HG02610 (cell line): ENCODE measurements at regions not wholly inside any gene's neighbourhood (a gene's known extent, or its start where the extent isn't known, plus 50 kb on each side); places are given as distances from the start of the nearest gene placed in this dataset.

Experiments
- ATAC-seq: cut with Tn5 transposase; IDR thresholded peaks from one replicate; pipeline ENCODE4 v1.9.1; 2021; ENCODE audit warnings: mild to moderate bottlenecking, moderate library complexity; ENCODE audit not compliant: unreplicated experiment

DNA sequence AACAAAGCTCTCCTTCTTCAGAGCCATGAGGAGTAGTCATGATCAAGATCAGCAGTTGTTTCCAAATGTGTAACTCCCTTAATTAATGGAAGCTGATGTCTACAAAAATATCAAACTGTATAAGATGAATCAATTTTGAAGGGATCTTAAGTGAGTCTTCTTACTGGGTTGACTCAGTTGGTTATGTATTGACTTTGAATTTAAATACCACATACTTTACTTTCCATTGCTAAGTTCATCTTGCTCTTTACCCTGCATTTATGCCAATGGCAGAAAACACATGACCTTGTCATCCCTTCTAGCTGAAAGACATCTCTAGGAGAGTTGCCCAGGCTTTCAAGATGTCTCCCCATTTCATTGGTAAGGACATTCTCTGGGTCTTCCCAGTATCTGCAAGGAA, 123.2 kb upstream of the STMND1 start:
- no peak for ATAC-seq

DNA sequence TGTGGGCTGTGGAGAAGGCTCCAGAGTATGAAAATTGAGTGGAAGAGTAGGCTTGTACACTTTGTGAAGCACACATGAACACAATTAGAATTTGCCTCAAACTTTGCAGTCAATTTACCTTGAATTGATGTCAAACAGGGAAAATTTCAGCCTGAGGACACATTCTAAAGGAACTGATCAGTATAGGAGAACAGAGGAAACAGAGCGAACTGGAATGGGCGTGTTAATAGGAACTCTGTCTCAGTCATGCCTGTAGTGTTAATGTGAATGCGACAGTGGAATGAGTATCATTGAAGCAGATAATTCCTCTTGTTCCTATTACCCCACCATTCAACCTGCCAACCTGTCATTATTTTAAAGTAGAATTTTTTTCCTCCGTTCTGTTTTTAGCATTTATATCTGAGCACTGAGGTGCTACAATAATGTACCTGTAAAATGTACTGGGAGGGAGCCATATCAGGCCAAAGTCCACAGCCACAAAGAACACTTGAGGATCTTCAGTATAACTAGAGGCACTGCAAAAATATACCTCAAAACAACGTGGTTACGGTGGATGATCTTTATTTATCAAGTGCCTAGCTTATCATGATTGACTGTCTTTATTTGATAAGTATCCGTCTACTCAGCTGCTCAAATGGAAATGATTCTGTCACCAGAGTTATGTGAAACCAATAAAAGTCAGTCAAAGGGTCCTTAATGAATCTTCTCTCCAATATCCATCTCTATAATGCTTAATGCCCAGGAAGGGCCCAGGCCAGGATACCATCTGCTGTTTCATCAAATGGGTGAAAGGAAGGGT, 125.3 kb upstream of the STMND1 start:
- ATAC-seq: no peak

DNA sequence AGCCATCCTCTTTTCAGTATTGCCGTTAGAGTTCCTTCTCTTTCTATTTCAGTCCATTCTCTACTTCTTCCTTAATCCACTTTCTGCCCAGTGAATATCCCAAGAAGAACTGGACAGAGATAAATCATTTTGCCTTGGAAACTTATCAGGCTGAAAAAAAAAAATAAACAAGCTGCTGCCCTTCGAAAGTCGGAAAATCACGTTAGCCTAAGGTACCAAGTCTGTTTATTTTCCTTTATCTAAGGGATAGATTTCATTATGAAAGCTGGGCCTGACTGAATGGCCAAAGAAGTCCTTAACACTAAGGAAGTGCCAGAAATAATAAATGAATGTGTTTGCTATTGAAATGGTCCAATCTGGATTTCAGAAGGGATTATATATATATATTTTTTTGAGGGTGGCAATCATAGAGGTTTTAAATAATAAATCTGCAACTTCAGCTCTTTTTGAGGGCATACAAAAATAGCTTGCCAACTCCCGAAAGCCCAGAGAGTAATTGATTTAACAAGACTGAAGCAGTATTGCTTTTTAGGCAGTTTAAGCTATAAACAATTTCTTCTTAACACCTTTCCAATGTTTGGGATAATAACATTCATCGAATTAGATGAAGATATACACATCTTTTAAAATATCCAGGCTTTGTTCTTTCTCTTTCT, 127.0 kb upstream of the STMND1 start:
- ATAC-seq: no peak

DNA sequence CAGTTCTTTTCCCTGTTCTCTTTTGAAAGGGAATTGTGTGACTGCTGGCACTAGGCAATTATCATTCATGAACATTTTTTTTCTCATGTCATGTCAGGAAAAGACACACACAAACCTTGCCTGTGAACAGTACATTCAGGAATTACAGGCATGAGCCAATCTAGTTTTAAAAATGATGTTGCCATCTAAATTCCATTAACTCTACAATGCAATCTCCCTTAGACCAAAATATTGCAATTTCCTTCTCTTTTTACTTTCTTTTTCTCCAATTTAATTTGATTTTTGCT, 127.5 kb upstream of the STMND1 start:
- no peak for ATAC-seq

DNA sequence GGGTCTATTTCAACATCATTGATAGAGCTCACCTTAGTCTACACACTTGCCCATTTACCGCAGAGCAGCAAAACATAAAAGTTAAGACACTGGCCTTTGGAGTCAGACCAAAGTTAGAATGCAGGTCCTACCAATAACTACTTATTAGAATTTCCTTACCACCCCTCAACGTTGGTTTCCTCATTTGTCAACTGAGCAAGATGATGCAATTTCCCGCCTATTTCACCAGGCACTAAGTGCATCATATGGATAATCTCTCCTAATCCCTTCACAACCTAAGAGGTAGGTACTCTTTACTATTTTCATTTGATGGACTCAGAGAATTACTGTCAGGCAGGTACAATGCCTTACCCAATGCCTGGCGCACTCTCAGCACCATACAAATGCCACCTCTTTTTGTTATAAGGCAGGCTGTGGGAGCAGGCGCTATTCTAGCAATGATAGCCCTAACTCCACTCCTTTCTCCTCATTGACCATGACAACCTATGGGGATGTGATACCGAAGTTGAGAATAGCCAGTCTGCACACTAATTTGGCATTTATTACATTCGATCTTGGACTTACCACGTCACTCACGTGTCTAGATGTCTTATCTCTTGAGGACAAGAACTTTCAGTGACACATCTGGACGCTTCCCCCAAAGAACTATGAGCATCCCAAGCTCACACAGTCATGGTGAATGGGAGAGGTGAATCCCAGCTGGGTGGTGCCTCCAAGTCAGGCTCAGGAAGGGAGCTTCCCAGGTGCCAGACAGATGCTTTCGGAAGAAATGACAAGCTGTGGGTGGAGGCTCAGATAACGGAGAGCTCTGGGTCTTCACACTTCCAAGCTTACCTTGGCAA, 128.1 kb upstream of the STMND1 start:
- ATAC-seq: no peak

DNA sequence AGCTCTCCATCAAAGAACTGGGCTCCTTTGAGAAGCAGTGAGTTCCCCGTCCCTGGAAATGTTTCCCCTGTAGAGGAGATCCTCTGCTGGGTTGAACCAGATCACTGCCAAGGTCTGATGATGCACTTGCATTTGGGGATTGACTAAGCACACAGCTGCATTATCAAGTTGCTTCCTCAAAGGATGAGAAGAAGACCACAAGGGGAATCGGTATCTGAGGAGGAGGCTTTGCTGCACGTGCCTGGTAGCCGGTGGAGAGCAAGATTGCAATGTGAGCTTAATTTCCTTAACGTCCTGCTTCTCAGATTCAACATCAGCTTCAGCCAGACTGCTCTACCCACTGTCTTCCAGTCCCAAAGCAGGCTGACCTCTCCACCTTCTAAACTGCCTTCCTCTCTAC, 128.8 kb upstream of the STMND1 start:
- no peak for ATAC-seq

DNA sequence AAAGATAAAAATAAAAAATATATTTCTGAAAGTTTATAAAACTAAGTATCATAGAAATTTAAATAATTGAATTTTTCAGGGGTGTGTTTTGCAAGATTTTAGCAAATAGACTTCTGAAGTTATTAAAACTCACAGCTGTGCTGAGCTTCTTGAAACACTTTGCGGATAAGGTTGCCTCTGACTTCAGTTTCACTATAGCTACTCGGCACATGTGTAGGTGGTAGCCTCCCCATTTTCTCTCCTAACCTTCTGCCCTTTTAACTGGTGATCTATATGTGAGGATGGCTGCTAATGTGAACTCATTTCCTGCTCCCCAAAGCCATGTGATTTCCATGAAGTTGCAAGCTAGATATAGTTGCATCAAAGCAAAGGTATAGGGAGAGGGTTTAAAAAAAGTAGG, 129.3 kb upstream of the STMND1 start:
- no peak for ATAC-seq

DNA sequence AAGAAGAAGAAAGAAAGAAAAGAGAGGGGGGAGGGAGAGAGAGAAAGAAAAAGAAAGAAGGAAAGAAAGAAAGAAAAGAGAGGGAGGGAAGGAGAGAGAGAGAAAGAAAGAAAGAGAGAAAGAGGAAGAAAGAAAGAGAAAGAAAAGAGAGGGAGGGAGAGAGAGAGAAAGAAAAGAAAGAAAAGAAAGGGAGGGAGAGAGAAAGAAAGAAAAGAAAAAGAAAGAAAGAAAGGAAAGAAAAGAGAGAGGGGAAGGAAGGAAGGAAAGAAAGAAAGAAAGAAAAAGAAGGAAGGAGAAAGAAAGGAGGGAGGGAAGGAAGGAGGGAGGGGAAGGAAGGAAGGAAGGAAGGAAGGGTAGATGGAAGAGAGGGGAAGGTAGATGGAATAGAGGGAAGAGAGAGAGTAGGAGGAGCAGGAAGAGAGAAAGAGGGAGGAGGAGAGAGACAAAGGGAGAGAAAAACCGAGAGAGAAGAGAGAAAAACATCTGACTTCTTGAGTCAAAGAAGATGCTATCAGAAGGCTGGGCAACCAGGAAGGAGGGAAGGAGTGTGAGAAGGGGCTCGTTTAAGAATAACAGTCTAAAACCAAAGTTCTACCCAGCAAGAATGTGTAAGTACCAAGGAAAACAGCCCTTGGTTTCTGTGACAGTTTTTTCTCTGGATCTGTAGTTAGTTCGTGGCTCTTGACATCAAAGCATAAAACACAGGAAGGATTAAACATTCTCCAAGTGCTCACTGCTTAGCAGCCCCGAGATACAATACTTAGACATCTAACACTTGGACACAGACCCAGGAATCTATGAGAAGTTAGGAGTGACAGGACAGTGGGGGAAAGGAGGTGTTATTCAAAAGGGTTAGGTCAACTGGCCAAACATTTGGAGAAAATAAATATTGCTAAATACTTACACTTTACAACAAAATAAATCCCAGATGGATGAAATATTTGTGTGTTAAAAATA, 131.9 kb upstream of the STMND1 start:
- no peak for ATAC-seq

DNA sequence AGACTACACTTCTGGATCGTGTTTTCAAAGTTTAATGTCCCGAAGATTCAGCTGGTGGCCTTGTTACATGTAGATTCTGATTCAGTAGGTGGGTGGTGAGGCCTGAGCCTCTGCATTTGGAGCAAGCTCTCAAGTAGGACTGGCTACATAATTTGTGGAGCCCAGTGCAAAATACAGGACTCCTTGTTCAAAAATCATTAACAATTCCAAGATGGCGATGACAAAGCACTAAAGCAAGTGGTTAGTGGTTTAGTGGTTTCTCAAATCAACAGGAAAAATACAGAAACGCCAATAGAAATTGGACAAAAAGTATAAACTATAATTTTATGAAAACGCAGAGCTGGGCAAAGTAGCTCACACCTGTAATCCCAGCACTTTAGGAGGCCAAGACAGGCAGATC, 133.7 kb upstream of the STMND1 start:
- ATAC-seq: no peak

DNA sequence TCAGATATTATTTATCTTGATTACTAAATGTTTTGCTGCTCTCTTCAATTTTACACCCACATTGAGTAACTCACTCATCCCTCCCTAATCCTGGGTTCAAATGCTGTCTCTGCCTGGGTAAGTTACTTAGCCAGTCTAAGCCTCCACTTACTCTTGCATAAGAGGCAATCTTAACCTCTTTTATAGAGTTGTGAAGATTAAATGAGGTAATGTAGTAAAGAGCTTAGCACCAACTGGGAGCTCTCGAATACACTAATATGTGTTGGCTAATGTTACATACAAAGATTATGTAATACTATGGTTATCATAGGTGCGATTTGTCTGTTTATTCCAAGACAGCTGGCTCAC, 134.4 kb upstream of the STMND1 start:
- ATAC-seq: no peak

DNA sequence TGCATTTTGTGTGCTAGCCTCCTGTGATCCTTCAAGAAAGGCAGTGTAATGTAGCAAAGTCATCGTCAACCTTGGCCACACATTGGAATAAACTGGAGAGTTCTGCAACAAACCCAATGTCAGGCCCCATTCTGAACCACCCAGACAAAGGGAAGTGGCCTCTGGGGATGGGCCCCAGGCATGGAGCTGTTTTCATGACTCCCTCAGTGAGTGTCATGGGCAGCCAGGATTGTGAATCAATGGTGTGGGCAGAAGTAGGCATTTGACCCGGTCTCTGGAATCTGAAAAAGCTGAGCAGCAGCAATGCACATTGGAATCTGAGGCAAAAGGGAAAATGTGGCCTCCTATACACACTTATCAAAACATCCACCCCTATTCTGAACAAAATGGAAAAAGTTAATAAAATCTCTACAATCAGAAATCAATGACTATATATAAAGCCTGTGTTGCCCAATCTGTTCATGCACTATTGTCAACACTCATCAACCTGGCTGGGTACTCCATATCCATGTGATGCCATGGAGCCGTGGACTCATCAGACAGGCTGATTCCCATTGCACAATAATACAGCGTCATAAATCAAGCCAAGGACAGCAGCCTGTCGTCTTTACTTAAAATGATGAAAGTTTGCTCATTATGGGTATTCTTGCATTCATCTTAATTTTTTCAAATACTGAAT, 134.9 kb upstream of the STMND1 start:
- ATAC-seq: no peak

DNA sequence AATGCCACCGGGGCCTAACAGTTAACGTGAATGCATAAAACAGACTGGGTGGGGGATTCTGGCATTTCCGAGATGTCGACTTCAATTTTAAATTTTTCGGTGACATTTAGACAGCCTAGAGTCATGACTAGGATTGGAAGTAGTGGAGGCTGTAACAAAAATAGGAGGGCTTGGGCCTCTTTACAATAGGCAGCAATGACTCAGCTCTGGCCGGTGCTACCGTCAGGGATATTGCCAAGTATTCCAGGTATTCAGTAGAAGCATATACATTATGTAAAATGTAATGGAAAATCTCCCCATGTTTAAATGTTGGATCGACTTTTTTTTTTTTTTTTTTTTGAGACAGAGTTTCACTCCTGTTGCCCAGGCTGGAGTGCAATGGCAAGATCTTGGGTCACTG, 136.2 kb upstream of the STMND1 start:
- ATAC-seq: no peak

DNA sequence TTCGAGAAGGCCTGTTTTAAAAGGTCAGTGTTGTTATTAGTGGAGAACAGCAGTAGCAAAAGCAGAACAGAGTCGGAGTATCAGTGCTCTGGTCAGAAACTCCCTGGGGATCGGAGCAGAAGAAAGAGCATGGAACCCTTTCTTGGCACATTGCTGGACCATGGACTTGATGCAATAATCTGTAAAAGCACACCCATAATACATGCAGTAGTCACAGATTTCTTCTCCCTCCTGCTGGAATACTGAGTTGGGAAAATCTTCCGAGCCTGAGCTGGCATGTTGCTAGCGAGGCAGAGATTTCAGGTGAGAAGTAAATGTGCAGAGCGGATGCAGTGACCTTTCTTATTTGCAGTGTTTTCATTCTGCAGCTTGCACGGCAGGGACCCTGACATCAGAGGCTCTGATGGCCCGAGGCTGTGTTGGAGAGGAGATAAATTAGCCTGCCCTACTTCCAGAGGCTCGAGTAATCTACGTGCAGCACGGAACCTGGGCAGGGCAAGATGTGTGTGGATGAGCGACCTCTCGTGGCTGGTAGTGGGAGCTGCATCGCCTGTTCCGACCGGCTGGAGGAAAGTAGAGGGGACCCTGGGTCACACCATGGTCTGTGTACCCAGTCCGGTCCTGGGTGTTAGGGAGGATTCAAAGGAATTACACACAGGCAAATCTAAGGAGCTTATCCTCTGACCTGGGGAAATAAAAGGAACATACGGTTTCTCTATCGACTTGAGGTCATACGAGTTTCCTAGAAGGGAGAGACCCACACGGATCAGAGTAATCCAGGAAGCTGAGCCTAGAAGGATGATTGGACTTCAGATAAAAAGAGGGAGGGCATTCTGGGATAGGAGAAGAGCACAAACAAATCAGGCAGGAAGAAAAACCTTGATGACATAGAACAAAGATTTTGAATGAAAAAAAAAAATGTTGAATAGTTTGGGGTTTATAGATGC, 137.0 kb upstream of the STMND1 start:
- ATAC-seq: peak; percentile 72

DNA sequence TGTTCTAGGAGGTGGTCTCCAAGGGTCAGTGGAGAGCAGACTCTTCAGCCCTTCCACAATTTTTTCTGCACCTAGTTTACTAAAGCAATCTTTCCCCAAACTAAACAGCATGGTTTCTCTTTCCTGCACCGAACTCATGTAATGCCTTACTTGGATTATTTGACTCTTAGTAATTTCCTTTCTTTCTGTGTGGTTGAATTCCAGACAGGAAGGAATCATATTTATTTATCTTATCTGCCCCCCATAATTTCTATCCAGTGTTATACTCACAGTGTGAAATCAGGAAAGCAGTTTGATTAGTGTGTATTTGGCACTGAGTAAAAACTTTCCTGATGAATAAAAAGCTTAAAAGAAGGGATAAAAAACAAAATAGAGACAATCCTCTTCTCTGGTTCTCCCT, 140.3 kb upstream of the STMND1 start:
- no peak for ATAC-seq

DNA sequence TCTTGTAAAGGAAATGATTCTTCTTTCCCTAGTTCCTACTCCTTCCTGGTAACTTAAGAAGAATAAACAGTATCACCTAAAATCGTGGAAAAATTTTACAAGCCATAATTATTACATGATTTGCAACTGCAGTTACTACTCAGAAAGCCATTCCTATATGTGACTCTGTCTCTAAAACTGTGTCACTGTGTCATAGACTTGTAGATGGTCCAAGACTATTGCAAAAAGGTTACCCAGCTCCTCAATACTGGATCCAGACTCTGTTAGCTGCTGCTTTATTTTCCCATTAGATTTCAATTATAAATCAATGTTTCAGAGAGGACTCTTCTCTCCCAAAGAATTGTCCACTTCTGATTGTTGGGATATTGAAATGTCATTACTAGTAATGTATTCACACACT, 142.1 kb upstream of the STMND1 start:
- no peak for ATAC-seq

DNA sequence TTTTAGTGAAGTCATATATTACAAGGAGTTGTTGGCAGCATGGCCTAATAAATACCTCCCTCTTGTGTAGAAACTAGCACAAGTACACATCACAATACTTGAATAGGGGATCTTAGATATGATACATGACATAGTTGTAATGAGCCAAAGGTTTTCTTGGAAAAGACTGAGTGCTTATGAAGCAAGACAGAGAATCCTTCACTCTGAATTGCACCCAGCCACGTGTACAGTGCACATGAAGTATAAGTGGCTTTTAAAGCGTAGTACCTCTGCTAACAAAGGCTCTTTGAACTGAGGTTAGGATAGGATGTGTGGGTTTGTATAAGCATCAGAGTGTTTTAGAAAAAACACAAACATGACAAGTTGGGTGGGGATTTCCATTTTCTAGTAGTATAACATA, 145.5 kb upstream of the STMND1 start:
- ATAC-seq: no peak

DNA sequence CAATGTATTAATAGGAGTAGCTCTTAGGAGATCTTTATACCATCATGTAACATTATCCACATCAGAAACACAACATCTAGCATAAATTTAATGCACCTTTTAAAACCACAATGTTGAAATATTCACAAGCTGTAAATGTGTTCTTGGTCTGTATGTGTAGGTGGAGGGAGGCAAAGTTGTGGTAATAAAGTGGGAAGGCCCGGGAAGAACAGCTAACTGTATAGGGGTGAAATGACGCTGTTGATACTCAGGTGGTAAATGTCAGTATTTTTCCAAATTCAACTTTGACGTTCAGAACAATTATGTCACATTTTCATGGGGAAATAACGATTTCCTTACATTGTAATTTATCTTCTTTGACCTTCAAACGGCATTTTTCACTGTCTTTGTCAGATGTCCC, 146.0 kb upstream of the STMND1 start:
- no peak for ATAC-seq

DNA sequence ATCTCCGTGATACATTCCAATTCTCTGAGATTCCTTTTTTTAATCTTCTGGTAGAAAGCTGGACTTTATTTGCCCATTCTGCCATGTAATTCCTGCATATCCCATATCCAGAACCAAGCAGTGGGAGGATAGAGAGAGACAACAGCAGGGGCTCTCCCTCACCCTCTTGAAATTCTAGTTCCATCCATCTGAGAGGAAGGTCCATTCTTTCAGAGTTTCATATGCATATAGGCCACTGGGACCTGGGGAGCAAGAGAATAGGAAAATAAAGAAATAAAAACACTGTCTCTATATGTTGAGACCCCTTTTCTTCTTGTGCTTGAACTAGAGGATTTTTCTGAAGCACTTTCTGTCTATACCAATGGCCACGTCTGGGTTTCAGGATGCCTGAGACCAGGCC, 147.9 kb upstream of the STMND1 start:
- ATAC-seq: no peak

DNA sequence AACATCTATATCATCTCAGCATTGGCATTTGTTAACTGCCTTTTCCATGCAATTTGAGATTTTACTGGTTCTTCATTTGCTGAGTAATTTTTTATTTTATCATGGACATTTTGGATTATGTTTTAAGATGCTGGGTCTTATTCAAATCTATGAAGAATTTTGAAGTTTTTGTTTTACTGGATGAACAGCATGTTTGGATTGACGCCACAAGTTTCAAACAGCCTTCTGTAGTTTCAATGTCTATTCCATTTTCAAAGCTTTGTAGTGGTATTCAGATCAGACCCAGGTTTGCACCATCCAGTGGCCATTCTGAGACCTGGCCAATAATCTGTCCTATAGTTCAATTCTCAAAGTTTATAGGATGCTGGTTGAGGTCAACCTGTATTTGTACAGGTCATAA, 148.4 kb upstream of the STMND1 start:
- no peak for ATAC-seq
